ENCODE measurements at regions not wholly inside any gene's neighbourhood (a gene's known extent, or its start where the extent isn't known, plus 50 kb on each side); places are given as distances from the start of the nearest gene placed in this dataset.
A peak's percentile ranks its signal among the peaks of the same experiment; 100 is the strongest.

- H3K4me3 Mint-ChIP-seq = no peak overlapping the region
- no peak overlapping the region for H3K27ac Mint-ChIP-seq
- TF ChIP-seq CTCF (conservative IDR thresholded peaks at IDR 0.05) = no peak
- H3K9me3 Mint-ChIP-seq = no peaks in the 10 kb centered on the region
- no peaks in the 10 kb centered on the region for H3K4me1 Mint-ChIP-seq (ENCODE audit: unreplicated experiment)
- peaks cover 23% of the 10 kb centered on the region for H3K27me3 Mint-ChIP-seq
- no peaks in the 10 kb centered on the region for H3K36me3 Mint-ChIP-seq
- DNase-seq (ENCODE audit: extremely low spot score, unreplicated experiment) = no peak
Observed at GRCh38 chrX:131621650-131622049, 77.8 kb downstream of the OR13H1 start.

GRCh38 chrX:131626681-131627296 lies 82.9 kb downstream of the OR13H1 start:
- Mint-ChIP-seq H3K9me3 (no peaks in the 10 kb centered on the region), H3K27me3 (peaks cover 37% of the 10 kb centered on the region), H3K4me3 (no peak overlapping the region), H3K36me3 (no peaks in the 10 kb centered on the region), H3K27ac (no peak overlapping the region), H3K4me1 (ENCODE audit: unreplicated experiment) (no peaks in the 10 kb centered on the region)
- DNase-seq (ENCODE audit: extremely low spot score, unreplicated experiment) = no peak
- peak; percentile 69 for TF ChIP-seq CTCF (conservative IDR thresholded peaks at IDR 0.05)

GRCh38 chrX:131630534-131630933 lies 86.7 kb downstream of the OR13H1 start:
- H3K27me3 Mint-ChIP-seq = peaks cover 25% of the 10 kb centered on the region
- no peaks in the 10 kb centered on the region for H3K4me1 Mint-ChIP-seq (ENCODE audit: unreplicated experiment)
- no peaks in the 10 kb centered on the region for H3K9me3 Mint-ChIP-seq
- DNase-seq (ENCODE audit: extremely low spot score, unreplicated experiment) = no peak
- H3K36me3 Mint-ChIP-seq = no peaks in the 10 kb centered on the region
- TF ChIP-seq CTCF (conservative IDR thresholded peaks at IDR 0.05) = no peak
- H3K4me3 Mint-ChIP-seq = no peak overlapping the region
- H3K27ac Mint-ChIP-seq = no peak overlapping the region

- no peaks in the 10 kb centered on the region for H3K4me1 Mint-ChIP-seq (ENCODE audit: unreplicated experiment)
- no peak overlapping the region for H3K4me3 Mint-ChIP-seq
- peak; percentile 72 for DNase-seq (ENCODE audit: extremely low spot score, unreplicated experiment)
- no peaks in the 10 kb centered on the region for H3K36me3 Mint-ChIP-seq
- peaks cover 11% of the 10 kb centered on the region for H3K27me3 Mint-ChIP-seq
- peak; percentile 96 for TF ChIP-seq CTCF (conservative IDR thresholded peaks at IDR 0.05)
- no peaks in the 10 kb centered on the region for H3K9me3 Mint-ChIP-seq
- no peak overlapping the region for H3K27ac Mint-ChIP-seq
Observed at GRCh38 chrX:131633285-131633917, 89.5 kb downstream of the OR13H1 start.

- no peaks in the 10 kb centered on the region for H3K36me3 Mint-ChIP-seq
Observed at GRCh38 chrX:131634900-131635299, 91.0 kb downstream of the OR13H1 start.

More at GRCh38 chrX:131634900-131635299, 91.0 kb downstream of the OR13H1 start:
- no peak for DNase-seq (ENCODE audit: extremely low spot score, unreplicated experiment)
- Mint-ChIP-seq H3K4me1 (ENCODE audit: unreplicated experiment) (no peaks in the 10 kb centered on the region), H3K9me3 (no peaks in the 10 kb centered on the region), H3K27me3 (peaks cover 6% of the 10 kb centered on the region), H3K4me3 (no peak overlapping the region), H3K27ac (no peak overlapping the region)
- TF ChIP-seq CTCF (conservative IDR thresholded peaks at IDR 0.05) = no peak
